ENCODE measurements at regions not wholly inside any gene's neighbourhood (a gene's known extent, or its start where the extent isn't known, plus 50 kb on each side); places are given as distances from the start of the nearest gene placed in this dataset.

GRCh38 chr13:62022369-62022768, 606.7 kb upstream of the PCDH20 start:
- intact Hi-C loops (cut with DNase I) = no loop called here
- no peak overlapping the region for H3K27ac ChIP-seq
- no peak overlapping the region for H3K4me3 ChIP-seq
- H3K4me1 ChIP-seq = no peaks in the 10 kb centered on the region
- H3K9ac ChIP-seq (ENCODE audit: low read depth in 2 of 2, low read length in 2 of 2) = no peak overlapping the region
- no peaks in the 10 kb centered on the region for H3K9me3 ChIP-seq
- DNase-seq = no peak
- no peaks in the 10 kb centered on the region for H3K27me3 ChIP-seq
- TF ChIP-seq CTCF (IDR thresholded peaks at IDR 0.05) = no peak
- H3K36me3 ChIP-seq = no peaks in the 10 kb centered on the region

DNA sequence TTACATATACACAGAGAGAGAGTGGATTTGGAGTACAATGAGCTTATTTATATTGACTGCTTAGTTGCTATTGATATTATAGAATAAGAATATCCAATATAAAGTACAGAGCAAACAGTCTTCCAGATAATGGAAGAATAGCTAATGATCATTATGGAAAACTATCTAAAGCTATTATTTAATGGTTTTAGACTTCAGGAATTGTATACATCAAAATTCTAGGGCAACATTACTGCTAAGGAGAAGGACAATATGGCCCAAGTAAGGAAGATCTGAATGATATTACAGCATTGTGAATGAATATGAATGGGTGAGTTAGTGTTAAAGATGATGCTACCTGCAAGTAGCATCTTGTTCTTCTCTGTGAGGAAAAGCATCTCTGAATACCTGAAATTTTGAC, 604.2 kb upstream of the PCDH20 start:
- no peak for TF ChIP-seq CTCF (IDR thresholded peaks at IDR 0.05)
- Histone ChIP-seq H3K4me1 (no peaks in the 10 kb centered on the region), H3K4me3 (no peak overlapping the region), H3K27ac (no peak overlapping the region), H3K27me3 (no peaks in the 10 kb centered on the region), H3K9me3 (no peaks in the 10 kb centered on the region), H3K36me3 (no peaks in the 10 kb centered on the region), H3K9ac (ENCODE audit: low read depth in 2 of 2, low read length in 2 of 2) (no peak overlapping the region)
- intact Hi-C loops (cut with DNase I) = no loop called here
- DNase-seq = no peak

GRCh38 chr13:62014299-62014698, 598.6 kb upstream of the PCDH20 start:
- DNase-seq = no peak
- no peak overlapping the region for H3K9ac ChIP-seq (ENCODE audit: low read depth in 2 of 2, low read length in 2 of 2)
- intact Hi-C loops (cut with DNase I) = no loop called here

GRCh38 chr13:62003452-62003851, 587.8 kb upstream of the PCDH20 start:
- Histone ChIP-seq H3K27me3 (no peaks in the 10 kb centered on the region), H3K36me3 (no peaks in the 10 kb centered on the region), H3K4me3 (no peak overlapping the region), H3K9me3 (no peaks in the 10 kb centered on the region), H3K9ac (ENCODE audit: low read depth in 2 of 2, low read length in 2 of 2) (no peak overlapping the region), H3K4me1 (no peaks in the 10 kb centered on the region), H3K27ac (no peak overlapping the region)
- DNase-seq = no peak
- no peak for TF ChIP-seq CTCF (IDR thresholded peaks at IDR 0.05)
- intact Hi-C loops (cut with DNase I) = no loop called here

More at GRCh38 chr13:62014299-62014698, 598.6 kb upstream of the PCDH20 start:
- no peak for TF ChIP-seq CTCF (IDR thresholded peaks at IDR 0.05)
- H3K4me3 ChIP-seq = no peak overlapping the region
- H3K27ac ChIP-seq = no peak overlapping the region
- H3K4me1 ChIP-seq = no peaks in the 10 kb centered on the region
- no peaks in the 10 kb centered on the region for H3K36me3 ChIP-seq
- no peaks in the 10 kb centered on the region for H3K9me3 ChIP-seq
- no peaks in the 10 kb centered on the region for H3K27me3 ChIP-seq

DNA sequence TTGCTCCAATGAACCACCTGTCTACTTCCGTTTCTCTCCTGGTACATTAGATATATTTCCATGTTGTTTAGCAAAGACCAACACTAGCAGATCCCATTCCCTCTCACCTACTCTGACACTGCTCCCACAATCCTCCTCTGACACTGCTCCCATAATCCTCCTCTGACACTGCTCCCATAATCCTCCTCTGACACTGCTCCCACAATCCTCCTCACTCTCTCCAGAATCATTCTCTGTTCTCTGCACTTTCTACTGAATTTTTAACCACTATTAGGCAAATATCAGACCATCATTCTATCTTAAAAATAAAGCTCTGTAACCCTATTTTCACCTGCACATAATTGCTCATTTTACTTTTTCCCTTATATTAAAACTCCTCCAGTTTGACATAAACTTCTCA, 578.5 kb upstream of the PCDH20 start:
- H3K4me1 ChIP-seq = no peaks in the 10 kb centered on the region
- no peak overlapping the region for H3K9ac ChIP-seq (ENCODE audit: low read depth in 2 of 2, low read length in 2 of 2)
- no peaks in the 10 kb centered on the region for H3K27me3 ChIP-seq
- DNase-seq = no peak
- no peaks in the 10 kb centered on the region for H3K9me3 ChIP-seq
- intact Hi-C loops (cut with DNase I) = no loop called here
- H3K27ac ChIP-seq = no peak overlapping the region
- H3K36me3 ChIP-seq = no peaks in the 10 kb centered on the region
- no peak overlapping the region for H3K4me3 ChIP-seq
- TF ChIP-seq CTCF (IDR thresholded peaks at IDR 0.05) = no peak

GRCh38 chr13:61989978-61990377, 574.3 kb upstream of the PCDH20 start:
- intact Hi-C loops (cut with DNase I) = no loop called here
- Histone ChIP-seq H3K27me3 (no peaks in the 10 kb centered on the region), H3K9me3 (no peaks in the 10 kb centered on the region), H3K9ac (ENCODE audit: low read depth in 2 of 2, low read length in 2 of 2) (no peak overlapping the region), H3K4me3 (no peak overlapping the region), H3K4me1 (no peaks in the 10 kb centered on the region), H3K27ac (no peak overlapping the region), H3K36me3 (no peaks in the 10 kb centered on the region)
- TF ChIP-seq CTCF (IDR thresholded peaks at IDR 0.05) = no peak
- DNase-seq = no peak

Data from colonic mucosa (tissue), 4 donors.